ENCODE measurements at regions not wholly inside any gene's neighbourhood (a gene's known extent, or its start where the extent isn't known, plus 50 kb on each side); places are given as distances from the start of the nearest gene placed in this dataset.

GRCh38 chr15:31262143-31262530 is 64.5 kb upstream of the KLF13 start:
- TF ChIP-seq CTCF (IDR thresholded peaks at IDR 0.05) (no peak), POLR2A (IDR thresholded peaks at IDR 0.05) (no peak)

Data from testis (tissue), 2 donors.